OCI-LY1 (cell line): ENCODE measurements at regions not wholly inside any gene's neighbourhood (a gene's known extent, or its start where the extent isn't known, plus 50 kb on each side); places are given as distances from the start of the nearest gene placed in this dataset.

Source experiments
- H2AFZ ChIP-seq: fragments of 200-600 bp; sonication (generic), shearing (Covaris generic); 2 replicates; pipeline ENCODE4 v1.6.0; 2014; ENCODE audit warnings: antibody characterized with exemption, mild to moderate bottlenecking, low read length
- H3F3A ChIP-seq: fragments of 200-600 bp; sonication (generic), shearing (Covaris generic); 2 replicates; pipeline ENCODE4 v1.6.0; 2014; ENCODE audit warnings: mild to moderate bottlenecking, antibody characterized with exemption, low read length, moderate library complexity; ENCODE audit not compliant: insufficient read depth
- H3K27ac ChIP-seq: fragments of 200-600 bp; sonication (generic); 2 replicates; pipeline ENCODE4 v1.5.1; 2014; ENCODE audit warnings: low read length, mixed run types, mild to moderate bottlenecking, low read depth; ENCODE audit not compliant: poor library complexity, severe bottlenecking
- H3K27me3 ChIP-seq: fragments of 200-600 bp; sonication (generic); 2 replicates; pipeline ENCODE4 v1.6.0; 2014; ENCODE audit warnings: antibody characterized with exemption, mild to moderate bottlenecking, low read length, moderate library complexity; ENCODE audit not compliant: insufficient read depth
- H3K36me3 ChIP-seq: fragments of 200-600 bp; sonication (generic); 2 replicates; pipeline ENCODE4 v1.6.1; 2014; ENCODE audit warnings: mild to moderate bottlenecking, antibody characterized with exemption, low read length, moderate library complexity, mixed read lengths; ENCODE audit not compliant: insufficient read depth
- H3K4me1 ChIP-seq: fragments of 200-600 bp; sonication (generic); 2 replicates; pipeline ENCODE4 v1.5.1; 2014; ENCODE audit warnings: mild to moderate bottlenecking, low read length, moderate library complexity; ENCODE audit not compliant: insufficient read depth, severe bottlenecking
- H3K4me2 ChIP-seq: fragments of 200-600 bp; sonication (generic), shearing (Covaris generic); 2 replicates; pipeline ENCODE4 v1.6.1; 2014; ENCODE audit warnings: low read length
- H3K4me3 ChIP-seq: fragments of 200-600 bp; sonication (generic); 2 replicates; pipeline ENCODE4 v1.5.1; 2014; ENCODE audit warnings: low read length, low read depth, mild to moderate bottlenecking, mixed read lengths; ENCODE audit not compliant: poor library complexity, severe bottlenecking
- H3K79me2 ChIP-seq: fragments of 200-600 bp; shearing (Covaris generic); 2 replicates; pipeline ENCODE4 v1.6.1; 2016; ENCODE audit warnings: mixed run types, low read length, mixed read lengths; ENCODE audit not compliant: insufficient read depth
- H3K9ac ChIP-seq: fragments of 200-600 bp; sonication (generic), shearing (Covaris generic); 2 replicates; pipeline ENCODE4 v1.6.1; 2014; ENCODE audit warnings: mild to moderate bottlenecking, low read length, mixed read lengths
- H3K9me2 ChIP-seq: fragments of 200-600 bp; sonication (generic), shearing (Covaris generic); 2 replicates; pipeline ENCODE4 v1.6.1; 2014; ENCODE audit warnings: low read depth, mild to moderate bottlenecking, low read length, mixed read lengths
- H3K9me3 ChIP-seq: fragments of 200-600 bp; shearing (Covaris generic); 2 replicates; pipeline ENCODE4 v1.6.1; 2014; ENCODE audit warnings: low read length, mixed read lengths
- H4K20me1 ChIP-seq: fragments of 200-600 bp; sonication (generic), shearing (Covaris generic); 2 replicates; pipeline ENCODE4 v1.6.0; 2016; ENCODE audit warnings: mild to moderate bottlenecking, low read length; ENCODE audit not compliant: insufficient read depth
- EZH2 ChIP-seq: fragments of 200-600 bp; sonication (generic), shearing (Covaris generic); IDR thresholded peaks from 2 replicates; pipeline ENCODE4 v1.8.0; 2017; ENCODE audit warnings: borderline replicate concordance, mixed run types, mild to moderate bottlenecking, antibody characterized with exemption, low read length, moderate library complexity, mixed read lengths
- TF ChIP-seq, protein P1 (sequence below): fragments of 200-600 bp; sonication (generic), shearing (Covaris generic); IDR thresholded peaks from 2 replicates; pipeline ENCODE4 v1.5.1; 2017; ENCODE audit warnings: mild to moderate bottlenecking, antibody characterized with exemption, low read length, moderate library complexity, mixed read lengths

DNA sequence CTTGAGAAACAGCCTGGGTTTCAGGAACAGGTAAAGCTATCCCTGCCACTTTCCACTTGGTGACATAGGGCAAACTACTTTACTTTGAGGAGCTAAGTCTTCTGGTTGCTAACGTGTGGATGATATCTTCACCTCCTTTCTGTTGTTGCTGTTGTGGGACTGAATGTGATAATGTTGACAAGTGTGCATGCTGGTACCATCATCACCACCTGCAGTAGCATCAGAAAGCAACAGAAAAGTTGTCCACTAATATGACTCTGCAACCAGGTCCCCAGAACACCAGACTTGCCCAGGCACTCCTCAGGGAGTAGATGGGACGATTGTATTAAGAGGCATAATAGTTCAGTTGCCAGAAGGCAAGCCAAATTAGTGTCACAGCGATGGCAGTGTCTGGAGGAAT lies 203.2 kb upstream of the MCTP2 start:
- H3K36me3 ChIP-seq: no peaks in the 10 kb centered on the region
- no peak overlapping the region for H3K4me3 ChIP-seq
- H3K9ac ChIP-seq: no peak overlapping the region

DNA sequence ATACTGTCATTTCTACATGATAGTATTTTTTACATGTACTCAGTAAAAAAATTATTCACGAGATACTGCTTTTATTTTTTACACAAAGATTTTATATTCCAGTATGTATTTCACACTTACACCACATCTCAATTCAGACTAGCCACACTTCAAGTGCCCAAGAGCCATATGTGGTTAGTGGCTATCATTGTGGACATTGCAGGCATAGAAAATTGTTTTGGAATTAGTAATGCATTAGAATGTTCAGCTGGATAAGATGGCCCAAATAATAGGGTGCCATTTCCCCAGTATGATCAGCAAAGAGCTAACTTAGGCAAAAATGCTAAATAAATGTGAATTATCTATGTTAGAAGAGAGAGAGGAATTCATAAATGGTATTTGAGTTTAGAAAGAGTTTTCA lies 203.8 kb upstream of the MCTP2 start:
- Histone ChIP-seq H3K4me2 (no peak overlapping the region), H3K27me3 (no peaks in the 10 kb centered on the region), H2AFZ (no peak overlapping the region), H3K4me3 (no peak overlapping the region), H3F3A (no peaks in the 10 kb centered on the region), H3K9me3 (no peaks in the 10 kb centered on the region), H3K9ac (no peak overlapping the region), H3K9me2 (no peaks in the 10 kb centered on the region), H3K36me3 (no peaks in the 10 kb centered on the region), H3K79me2 (no peaks in the 10 kb centered on the region), H4K20me1 (no peaks in the 10 kb centered on the region), H3K4me1 (no peaks in the 10 kb centered on the region), H3K27ac (no peak overlapping the region)
- no peak for TF ChIP-seq EZH2
- TF ChIP-seq, protein P1, sequence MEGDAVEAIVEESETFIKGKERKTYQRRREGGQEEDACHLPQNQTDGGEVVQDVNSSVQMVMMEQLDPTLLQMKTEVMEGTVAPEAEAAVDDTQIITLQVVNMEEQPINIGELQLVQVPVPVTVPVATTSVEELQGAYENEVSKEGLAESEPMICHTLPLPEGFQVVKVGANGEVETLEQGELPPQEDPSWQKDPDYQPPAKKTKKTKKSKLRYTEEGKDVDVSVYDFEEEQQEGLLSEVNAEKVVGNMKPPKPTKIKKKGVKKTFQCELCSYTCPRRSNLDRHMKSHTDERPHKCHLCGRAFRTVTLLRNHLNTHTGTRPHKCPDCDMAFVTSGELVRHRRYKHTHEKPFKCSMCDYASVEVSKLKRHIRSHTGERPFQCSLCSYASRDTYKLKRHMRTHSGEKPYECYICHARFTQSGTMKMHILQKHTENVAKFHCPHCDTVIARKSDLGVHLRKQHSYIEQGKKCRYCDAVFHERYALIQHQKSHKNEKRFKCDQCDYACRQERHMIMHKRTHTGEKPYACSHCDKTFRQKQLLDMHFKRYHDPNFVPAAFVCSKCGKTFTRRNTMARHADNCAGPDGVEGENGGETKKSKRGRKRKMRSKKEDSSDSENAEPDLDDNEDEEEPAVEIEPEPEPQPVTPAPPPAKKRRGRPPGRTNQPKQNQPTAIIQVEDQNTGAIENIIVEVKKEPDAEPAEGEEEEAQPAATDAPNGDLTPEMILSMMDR: no peak

More for the DNA sequence above, 203.2 kb upstream of the MCTP2 start:
- no peak overlapping the region for H2AFZ ChIP-seq
- no peak overlapping the region for H3K4me2 ChIP-seq
- H3K79me2 ChIP-seq: no peaks in the 10 kb centered on the region
- H4K20me1 ChIP-seq: no peaks in the 10 kb centered on the region
- TF ChIP-seq EZH2: no peak
- TF ChIP-seq, protein P1: no peak
- H3K4me1 ChIP-seq: no peaks in the 10 kb centered on the region
- H3K9me3 ChIP-seq: no peaks in the 10 kb centered on the region
- H3F3A ChIP-seq: no peaks in the 10 kb centered on the region
- H3K27ac ChIP-seq: no peak overlapping the region
- no peaks in the 10 kb centered on the region for H3K9me2 ChIP-seq
- H3K27me3 ChIP-seq: no peaks in the 10 kb centered on the region

DNA sequence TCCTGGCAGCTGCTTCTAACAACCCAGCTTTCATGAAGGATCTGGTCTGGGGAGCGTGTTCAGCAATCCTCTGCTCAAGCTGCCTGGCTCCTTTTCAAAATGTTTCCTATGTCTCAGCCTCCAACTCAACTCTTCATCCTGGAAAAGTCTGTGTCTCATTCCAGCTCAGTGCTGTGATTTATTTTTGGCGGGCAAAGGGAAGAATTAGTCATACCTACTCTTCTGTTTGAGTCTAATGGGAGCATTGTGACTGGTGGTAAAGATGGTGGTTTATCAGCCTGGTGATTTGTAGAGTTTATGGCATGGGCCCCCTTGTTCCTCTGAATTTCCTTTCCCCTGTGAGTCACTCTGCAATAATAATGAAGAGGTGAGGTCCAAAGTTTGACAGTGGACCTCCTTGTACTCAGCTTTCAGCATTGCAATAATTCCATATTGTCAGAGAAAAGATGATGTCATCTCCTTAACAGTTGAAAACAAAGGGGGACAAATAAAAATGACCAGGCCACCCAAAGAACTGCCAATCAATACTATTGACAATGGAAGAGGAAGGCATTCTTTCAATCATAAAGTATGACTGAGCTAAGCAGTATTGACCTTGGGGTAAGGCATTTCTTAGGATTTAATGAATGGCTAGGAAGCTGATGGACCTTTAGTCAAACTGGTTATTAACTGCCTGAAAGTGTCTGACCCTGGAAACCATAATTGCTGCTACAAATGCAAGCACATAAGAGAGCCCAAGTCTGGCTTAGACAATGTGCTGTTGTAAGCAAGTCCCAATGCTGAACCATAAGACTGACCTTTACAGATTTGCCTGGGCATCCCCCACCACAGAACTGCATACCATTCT lies 204.7 kb upstream of the MCTP2 start:
- H3K4me2 ChIP-seq: no peak overlapping the region
- no peaks in the 10 kb centered on the region for H3K9me3 ChIP-seq
- no peaks in the 10 kb centered on the region for H3K9me2 ChIP-seq
- H2AFZ ChIP-seq: no peak overlapping the region
- H3F3A ChIP-seq: no peaks in the 10 kb centered on the region
- no peaks in the 10 kb centered on the region for H3K4me1 ChIP-seq
- TF ChIP-seq EZH2: no peak
- TF ChIP-seq, protein P1: no peak
- no peak overlapping the region for H3K9ac ChIP-seq
- no peak overlapping the region for H3K4me3 ChIP-seq
- no peaks in the 10 kb centered on the region for H3K79me2 ChIP-seq
- no peaks in the 10 kb centered on the region; the same call in 1 of the 2 replicates for H3K27me3 ChIP-seq
- H3K27ac ChIP-seq: no peak overlapping the region
- no peaks in the 10 kb centered on the region for H4K20me1 ChIP-seq
- H3K36me3 ChIP-seq: no peaks in the 10 kb centered on the region
